HG03060 (cell line): ENCODE measurements at regions not wholly inside any gene's neighbourhood (a gene's known extent, or its start where the extent isn't known, plus 50 kb on each side); places are given as distances from the start of the nearest gene placed in this dataset.
A peak's percentile ranks its signal among the peaks of the same experiment; 100 is the strongest.

Experiments used
- ATAC-seq: cut with Tn5 transposase; IDR thresholded peaks from one replicate; pipeline ENCODE4 v1.9.1; 2021; ENCODE audit warnings: low read depth, moderate number of reproducible peaks; ENCODE audit not compliant: unreplicated experiment

- no peak for ATAC-seq
Observed at GRCh38 chr5:114208588-114208987, 153.3 kb upstream of the KCNN2 start.

GRCh38 chr5:114210662-114211061, 151.2 kb upstream of the KCNN2 start:
- no peak for ATAC-seq

- no peak for ATAC-seq
Observed at GRCh38 chr5:114221807-114222206, 140.1 kb upstream of the KCNN2 start.

GRCh38 chr5:114223866-114224265, 138.0 kb upstream of the KCNN2 start:
- ATAC-seq = no peak

GRCh38 chr5:114237766-114238165, 124.1 kb upstream of the KCNN2 start:
- ATAC-seq = peak; percentile 58

- no peak for ATAC-seq
Observed at GRCh38 chr5:114238771-114239313, 123.0 kb upstream of the KCNN2 start.

- no peak for ATAC-seq
Observed at GRCh38 chr5:114243281-114243971, 118.4 kb upstream of the KCNN2 start.

- no peak for ATAC-seq
Observed at GRCh38 chr5:114243972-114244317, 117.9 kb upstream of the KCNN2 start.

GRCh38 chr5:114249823-114250222, 112.0 kb upstream of the KCNN2 start:
- no peak for ATAC-seq

GRCh38 chr5:114250536-114250935, 111.3 kb upstream of the KCNN2 start:
- ATAC-seq = no peak

- no peak for ATAC-seq
Observed at GRCh38 chr5:114252226-114252625, 109.6 kb upstream of the KCNN2 start.

- ATAC-seq = no peak
Observed at GRCh38 chr5:114255260-114255659, 106.6 kb upstream of the KCNN2 start.

- no peak for ATAC-seq
Observed at GRCh38 chr5:114261989-114262388, 99.9 kb upstream of the KCNN2 start.

- no peak for ATAC-seq
Observed at GRCh38 chr5:114265432-114266060, 96.3 kb upstream of the KCNN2 start.

- no peak for ATAC-seq
Observed at GRCh38 chr5:114266374-114266773, 95.5 kb upstream of the KCNN2 start.

- ATAC-seq = no peak
Observed at GRCh38 chr5:114296191-114296590, 65.7 kb upstream of the KCNN2 start.

GRCh38 chr5:114297915-114298314, 64.0 kb upstream of the KCNN2 start:
- no peak for ATAC-seq

GRCh38 chr5:114305402-114306207, 56.3 kb upstream of the KCNN2 start:
- ATAC-seq = no peak

GRCh38 chr5:114308017-114308416, 53.9 kb upstream of the KCNN2 start:
- ATAC-seq = no peak

- ATAC-seq = no peak
Observed at GRCh38 chr5:114308508-114308907, 53.4 kb upstream of the KCNN2 start.

GRCh38 chr5:114310666-114311065, 51.2 kb upstream of the KCNN2 start:
- no peak for ATAC-seq
